SK-N-SH (cell line): ENCODE measurements at regions not wholly inside any gene's neighbourhood (a gene's known extent, or its start where the extent isn't known, plus 50 kb on each side); places are given as distances from the start of the nearest gene placed in this dataset.

Experiments
- CTCF ChIA-PET: fragments of 300-600, 350-600 bp; formaldehyde crosslinking; extraction: SDS; loops from one replicate; lab custom pipeline; 2021; lab: Yijun Ruan, JAX
- POLR2A ChIA-PET: fragments of 350-600 bp; sonication (Branson Sonifier 250); formaldehyde crosslinking; extraction: SDS; loops from one replicate; lab custom pipeline; 2020; ENCODE audit warnings: antibody characterized with exemption, inconsistent platforms; lab: Yijun Ruan, JAX
- DNase-seq: peaks from one replicate; pipeline ENCODE4 v3.0.0; 2012
- H2AFZ ChIP-seq: fragments of 200-600 bp; sonication (generic); 2 replicates; pipeline ENCODE4 v1.8.1; 2016; ENCODE audit warnings: antibody characterized with exemption, mild to moderate bottlenecking, low read depth
- H3F3A ChIP-seq: fragments of 200-600 bp; sonication (generic); replicated peaks from 2 replicates; pipeline ENCODE3; 2016; ENCODE audit warnings: antibody characterized with exemption, mild to moderate bottlenecking; ENCODE audit not compliant: insufficient read depth
- H3K27ac ChIP-seq, 2 experiments: fragments of 200-500 bp in 1 of 2; fragments of 200-600 bp in 1 of 2; sonication (Bioruptor generic) in 1 of 2; sonication (generic), shearing (Covaris generic) in 1 of 2; 2 replicates each; pipeline versions ENCODE4 v1.5.1 to v1.6.1; 2014 to 2016; ENCODE audit warnings: low read depth in 2 of 2, inconsistent platforms in 1 of 2, low read length in 1 of 2, mild to moderate bottlenecking in 1 of 2, mixed read lengths in 1 of 2
- H3K27me3 ChIP-seq: fragments of 200-600 bp; sonication (generic), shearing (Covaris generic); 2 replicates; pipeline ENCODE4 v1.6.1; 2016; ENCODE audit warnings: mixed run types; ENCODE audit not compliant: insufficient read depth
- H3K36me3 ChIP-seq, 2 experiments: fragments of 200-500 bp in 1 of 2; fragments of 200-600 bp in 1 of 2; sonication (Bioruptor generic) in 1 of 2; sonication (generic) in 1 of 2; replicated peaks in 1 of 2; 2 replicates each; pipeline versions ENCODE3 to v1.5.1; 2014 to 2016; ENCODE audit warnings: low read length in 1 of 2, mild to moderate bottlenecking in 1 of 2; ENCODE audit not compliant: insufficient read depth in 2 of 2, control insufficient read depth in 1 of 2
- H3K4me1 ChIP-seq, 2 experiments: fragments of 200-500 bp in 1 of 2; fragments of 200-600 bp in 1 of 2; sonication (Bioruptor generic) in 1 of 2; sonication (generic), shearing (Covaris generic) in 1 of 2; 2 replicates each; pipeline versions ENCODE4 v1.5.1 to v1.6.1; 2014 to 2016; ENCODE audit warnings: low read depth in 1 of 2, low read length in 1 of 2, mixed run types in 1 of 2; ENCODE audit not compliant: insufficient read depth in 2 of 2, control insufficient read depth in 1 of 2
- H3K4me2 ChIP-seq: fragments of 200-600 bp; sonication (generic), shearing (Covaris generic); 2 replicates; pipeline ENCODE4 v1.6.1; 2017; ENCODE audit warnings: mixed run types
- H3K4me3 ChIP-seq, 2 experiments: fragments of 200-500 bp in 1 of 2; fragments of 200-600 bp in 1 of 2; sonication (Bioruptor generic) in 1 of 2; sonication (generic), shearing (Covaris generic) in 1 of 2; 2 replicates each; pipeline versions ENCODE4 v1.5.1 to v1.8.1; 2014 to 2016; ENCODE audit warnings: low read depth in 2 of 2, inconsistent platforms in 1 of 2, low read length in 1 of 2, mild to moderate bottlenecking in 1 of 2, mixed read lengths in 1 of 2, moderate library complexity in 1 of 2
- H3K79me2 ChIP-seq: fragments of 200-600 bp; sonication (generic); 2 replicates; pipeline ENCODE4 v1.8.1; 2017; ENCODE audit warnings: mild to moderate bottlenecking; ENCODE audit not compliant: insufficient read depth
- H3K9ac ChIP-seq: fragments of 200-600 bp; sonication (generic); 2 replicates; pipeline ENCODE4 v1.6.1; 2017; ENCODE audit warnings: mixed run types
- H3K9me2 ChIP-seq: fragments of 200-600 bp; sonication (generic); 2 replicates; pipeline ENCODE4 v1.6.1; 2017; ENCODE audit warnings: mixed run types
- H3K9me3 ChIP-seq: fragments of 200-600 bp; sonication (generic); 2 replicates; pipeline ENCODE4 v1.6.1; 2017; ENCODE audit warnings: mixed run types, mild to moderate bottlenecking, moderate library complexity
- H4K20me1 ChIP-seq: fragments of 200-600 bp; sonication (generic); 2 replicates; pipeline ENCODE4 v1.6.1; 2017; ENCODE audit warnings: mild to moderate bottlenecking, mixed run types; ENCODE audit not compliant: insufficient read depth
- CHD2 ChIP-seq: fragments of 150-350 bp; IDR thresholded peaks from 2 replicates; pipeline ENCODE4 v1.6.1; 2018; ENCODE audit warnings: low read length; ENCODE audit not compliant: partially characterized antibody
- ELF1 ChIP-seq: IDR thresholded peaks from 2 replicates; pipeline ENCODE4 v1.4.0; 2012
- EP300 ChIP-seq, 2 experiments: IDR thresholded peaks; 2 replicates each; pipeline versions ENCODE4 v1.4.0 to v1.6.1; 2012; ENCODE audit warnings: borderline replicate concordance in 1 of 2, low read depth in 1 of 2, low read length in 1 of 2
- FOSL2 ChIP-seq: IDR thresholded peaks from 2 replicates; pipeline ENCODE4 v1.4.0; 2012; ENCODE audit warnings: low read depth, mild to moderate bottlenecking, moderate library complexity, borderline replicate concordance
- GABPA ChIP-seq: IDR thresholded peaks from 2 replicates; pipeline ENCODE4 v1.4.0; 2012; ENCODE audit warnings: low read depth, mild to moderate bottlenecking
- GATA2 ChIP-seq: sonication (generic); formaldehyde crosslinking; IDR thresholded peaks from 2 replicates; pipeline ENCODE4 v1.5.0; 2020; ENCODE audit warnings: mild to moderate bottlenecking, missing genetic modification reagents
- IRF3 ChIP-seq: fragments of 150-350 bp; IDR thresholded peaks from 2 replicates; pipeline ENCODE4 v1.6.1; 2016; ENCODE audit warnings: mild to moderate bottlenecking, low read depth, low read length
- MEF2A ChIP-seq: IDR thresholded peaks from 2 replicates; pipeline ENCODE4 v1.4.0; 2012; ENCODE audit warnings: low read depth, borderline replicate concordance
- MXI1 ChIP-seq: IDR thresholded peaks from 2 replicates; pipeline ENCODE4 v1.6.1; 2012; ENCODE audit warnings: mild to moderate bottlenecking, low read depth, low read length, improper control_type of control experiment
- PBX3 ChIP-seq: IDR thresholded peaks from 2 replicates; pipeline ENCODE4; 2012
- REST ChIP-seq: IDR thresholded peaks from 2 replicates; pipeline ENCODE4 v1.6.1; 2012; ENCODE audit warnings: mild to moderate bottlenecking, low read depth, low read length, moderate library complexity
- RFX5 ChIP-seq: IDR thresholded peaks from 2 replicates; pipeline ENCODE4 v1.6.1; 2012; ENCODE audit warnings: mild to moderate bottlenecking, improper control_type of control experiment, low read length
- SMC3 ChIP-seq: IDR thresholded peaks from 2 replicates; pipeline ENCODE4 v1.6.1; 2012; ENCODE audit warnings: low read depth, low read length, improper control_type of control experiment
- TAF1 ChIP-seq: IDR thresholded peaks from 2 replicates; pipeline ENCODE4 v1.6.1; 2012; ENCODE audit warnings: low read depth, mild to moderate bottlenecking, low read length, moderate library complexity, borderline replicate concordance
- TCF12 ChIP-seq: IDR thresholded peaks from 2 replicates; pipeline ENCODE4 v1.4.0; 2012
- TEAD4 ChIP-seq: IDR thresholded peaks from 2 replicates; pipeline ENCODE4 v1.4.0; 2012; ENCODE audit warnings: mild to moderate bottlenecking, borderline replicate concordance; ENCODE audit not compliant: insufficient read depth
- USF1 ChIP-seq: IDR thresholded peaks from 2 replicates; pipeline ENCODE4 v1.4.0; 2012; ENCODE audit warnings: low read depth, borderline replicate concordance
- YY1 ChIP-seq: IDR thresholded peaks from 2 replicates; pipeline ENCODE4 v1.4.0; 2012; ENCODE audit warnings: low read depth, mild to moderate bottlenecking
- WGBS: methylation state at CpG from one replicate; pipeline ENCODE4 v1.1.6; 2017; ENCODE audit warnings: low lambda C conversion rate; 5-methylcytosine and 5-hydroxymethylcytosine counted together

- H4K20me1 ChIP-seq = no peaks in the 10 kb centered on the region
- DNase-seq = no peak
- no peak overlapping the region for H3K27ac ChIP-seq
- no peak overlapping the region for H3K4me3 ChIP-seq
- no peaks in the 10 kb centered on the region for H3K4me1 ChIP-seq
- no peaks in the 10 kb centered on the region for H3K79me2 ChIP-seq
- H3F3A ChIP-seq = no peaks in the 10 kb centered on the region
- TF ChIP-seq IRF3 (no peak), CHD2 (no peak), ELF1 (no peak), FOSL2 (peak; percentile 18; the same call in 1 of the 2 replicates), TCF12 (no peak), PBX3 (no peak), RFX5 (no peak), YY1 (no peak)
- no peaks in the 10 kb centered on the region for H3K9me3 ChIP-seq
- no peaks in the 10 kb centered on the region for H3K27me3 ChIP-seq
- 0% methylated on average over 2 of the region's 2 CpGs for WGBS
- no peak overlapping the region for H2AFZ ChIP-seq
- CTCF ChIA-PET = no interaction called here
- no peaks in the 10 kb centered on the region for H3K9me2 ChIP-seq
- POLR2A ChIA-PET = no interaction called here
- no peak overlapping the region for H3K4me2 ChIP-seq
- no peaks in the 10 kb centered on the region for H3K36me3 ChIP-seq
- H3K9ac ChIP-seq = no peak overlapping the region
These were observed 282.2 kb downstream of the GUCY2F start for GRCh38 chrX:109199726-109200125.

- 8% methylated on average over 1 of the region's 1 CpG for WGBS
These were observed 291.3 kb downstream of the GUCY2F start for GRCh38 chrX:109190542-109190941.

More at GRCh38 chrX:109190542-109190941, 291.3 kb downstream of the GUCY2F start:
- no peak overlapping the region for H3K9ac ChIP-seq
- no peak overlapping the region for H2AFZ ChIP-seq
- no peak overlapping the region for H3K4me2 ChIP-seq
- POLR2A ChIA-PET = no interaction called here
- no peak for DNase-seq
- CTCF ChIA-PET = no interaction called here
- no peaks in the 10 kb centered on the region for H4K20me1 ChIP-seq
- no peak overlapping the region for H3K4me3 ChIP-seq
- no peaks in the 10 kb centered on the region for H3K79me2 ChIP-seq
- no peaks in the 10 kb centered on the region for H3K9me2 ChIP-seq
- no peaks in the 10 kb centered on the region for H3K9me3 ChIP-seq
- no peaks in the 10 kb centered on the region for H3K36me3 ChIP-seq
- no peaks in the 10 kb centered on the region for H3K27me3 ChIP-seq
- no peaks in the 10 kb centered on the region for H3K4me1 ChIP-seq
- no peak overlapping the region for H3K27ac ChIP-seq
- TF ChIP-seq REST = no peak
- TF ChIP-seq EP300 (IDR thresholded peaks at IDR 0.05; ENCODE audit: borderline replicate concordance in 1 of 2, low read depth in 1 of 2, low read length in 1 of 2) = no peak
- no peak for TF ChIP-seq USF1
- no peak for TF ChIP-seq GABPA
- no peak for TF ChIP-seq GATA2 (CRISPR knock-in tag)
- no peak for TF ChIP-seq MXI1
- no peak for TF ChIP-seq MEF2A
- no peak for TF ChIP-seq PBX3
- TF ChIP-seq TAF1 = no peak
- no peak for TF ChIP-seq TEAD4
- TF ChIP-seq CHD2 = no peak
- no peak for TF ChIP-seq SMC3
- H3F3A ChIP-seq = no peaks in the 10 kb centered on the region
